ENCODE measurements at regions not wholly inside any gene's neighbourhood (a gene's known extent, or its start where the extent isn't known, plus 50 kb on each side); places are given as distances from the start of the nearest gene placed in this dataset.

DNA sequence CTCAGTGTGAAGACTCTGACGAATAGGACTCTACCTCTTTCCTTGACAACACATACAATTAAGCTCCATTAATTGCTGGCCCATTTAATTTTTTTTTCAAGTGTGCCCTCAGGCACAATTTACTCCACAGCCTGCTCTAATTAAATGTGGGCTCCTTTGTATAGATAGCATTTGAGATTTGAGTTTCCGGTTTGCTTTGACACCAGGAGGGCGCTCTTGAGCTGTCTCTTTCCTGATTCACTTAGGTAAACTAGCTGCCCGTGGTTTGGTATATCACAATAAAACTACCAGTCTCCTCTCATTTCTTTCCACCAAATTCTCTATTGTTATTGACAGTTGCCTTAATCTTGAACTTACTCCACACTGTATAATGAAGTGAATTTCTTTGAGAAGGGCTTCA lies 666.0 kb downstream of the DSC3 start:
- TF ChIP-seq, protein P1, sequence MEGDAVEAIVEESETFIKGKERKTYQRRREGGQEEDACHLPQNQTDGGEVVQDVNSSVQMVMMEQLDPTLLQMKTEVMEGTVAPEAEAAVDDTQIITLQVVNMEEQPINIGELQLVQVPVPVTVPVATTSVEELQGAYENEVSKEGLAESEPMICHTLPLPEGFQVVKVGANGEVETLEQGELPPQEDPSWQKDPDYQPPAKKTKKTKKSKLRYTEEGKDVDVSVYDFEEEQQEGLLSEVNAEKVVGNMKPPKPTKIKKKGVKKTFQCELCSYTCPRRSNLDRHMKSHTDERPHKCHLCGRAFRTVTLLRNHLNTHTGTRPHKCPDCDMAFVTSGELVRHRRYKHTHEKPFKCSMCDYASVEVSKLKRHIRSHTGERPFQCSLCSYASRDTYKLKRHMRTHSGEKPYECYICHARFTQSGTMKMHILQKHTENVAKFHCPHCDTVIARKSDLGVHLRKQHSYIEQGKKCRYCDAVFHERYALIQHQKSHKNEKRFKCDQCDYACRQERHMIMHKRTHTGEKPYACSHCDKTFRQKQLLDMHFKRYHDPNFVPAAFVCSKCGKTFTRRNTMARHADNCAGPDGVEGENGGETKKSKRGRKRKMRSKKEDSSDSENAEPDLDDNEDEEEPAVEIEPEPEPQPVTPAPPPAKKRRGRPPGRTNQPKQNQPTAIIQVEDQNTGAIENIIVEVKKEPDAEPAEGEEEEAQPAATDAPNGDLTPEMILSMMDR (IDR thresholded peaks at IDR 0.05; ENCODE audit: low read depth, low read length, poor library complexity, severe bottlenecking), result peak; percentile 18
- no peak for TF ChIP-seq EZH2phosphoT487 (IDR thresholded peaks at IDR 0.05; ENCODE audit: borderline replicate concordance, low read length)

All from DOHH2 (cell line).